SU-DHL-6 (cell line): ENCODE measurements at regions not wholly inside any gene's neighbourhood (a gene's known extent, or its start where the extent isn't known, plus 50 kb on each side); places are given as distances from the start of the nearest gene placed in this dataset.

Source experiments
- H2AFZ ChIP-seq: fragments of 200-600 bp; sonication (generic); 2 replicates; pipeline ENCODE4 v1.6.1; 2014; ENCODE audit warnings: low read depth, mild to moderate bottlenecking, moderate library complexity, mixed read lengths, antibody characterized with exemption, low read length; ENCODE audit not compliant: severe bottlenecking
- H3F3A ChIP-seq: fragments of 200-600 bp; shearing (Covaris generic); 2 replicates; pipeline ENCODE4 v1.6.0; 2016; ENCODE audit warnings: antibody characterized with exemption, mild to moderate bottlenecking; ENCODE audit not compliant: insufficient read depth
- H3K27ac ChIP-seq: fragments of 200-600 bp; sonication (generic); 2 replicates; pipeline ENCODE4 v1.5.1; 2016; ENCODE audit warnings: low read depth, mild to moderate bottlenecking, low read length, moderate library complexity, mixed read lengths
- H3K27me3 ChIP-seq: fragments of 200-600 bp; sonication (generic), shearing (Covaris generic); 2 replicates; pipeline ENCODE4 v1.6.0; 2014; ENCODE audit warnings: mild to moderate bottlenecking, low read length
- H3K36me3 ChIP-seq: fragments of 200-600 bp; sonication (generic); 2 replicates; pipeline ENCODE4 v1.6.1; 2014; ENCODE audit warnings: mild to moderate bottlenecking, low read length, mixed read lengths
- H3K4me2 ChIP-seq: fragments of 300-600, 200-600 bp; shearing (Covaris generic), sonication (generic); 2 replicates; pipeline ENCODE4 v1.6.0; 2014; ENCODE audit warnings: low read length, low read depth, mild to moderate bottlenecking; ENCODE audit not compliant: poor library complexity, severe bottlenecking
- H3K4me3 ChIP-seq: fragments of 200-600 bp; sonication (generic); 2 replicates; pipeline ENCODE4 v1.5.1; 2014; ENCODE audit warnings: antibody characterized with exemption, low read length, mild to moderate bottlenecking, mixed read lengths; ENCODE audit not compliant: insufficient read depth, poor library complexity, severe bottlenecking
- H3K79me2 ChIP-seq: fragments of 200-600 bp; sonication (generic); 2 replicates; pipeline ENCODE4 v1.6.1; 2014; ENCODE audit warnings: mild to moderate bottlenecking, low read length, moderate library complexity; ENCODE audit not compliant: insufficient read depth
- H3K9ac ChIP-seq: fragments of 200-600 bp; sonication (generic); 2 replicates; pipeline ENCODE4 v1.7.0; 2014; ENCODE audit warnings: mild to moderate bottlenecking, low read length
- H3K9me2 ChIP-seq: fragments of 200-600 bp; sonication (generic); replicated peaks from 2 replicates; pipeline ENCODE4 v1.6.1; 2014; ENCODE audit warnings: low read length; ENCODE audit not compliant: insufficient read depth
- H3K9me3 ChIP-seq: fragments of 200-600 bp; sonication (generic); 2 replicates; pipeline ENCODE4 v1.6.1; 2014; ENCODE audit warnings: low read length, mixed read lengths; ENCODE audit not compliant: insufficient read depth
- H4K20me1 ChIP-seq: fragments of 200-600 bp; sonication (generic); 2 replicates; pipeline ENCODE4 v1.6.1; 2014; ENCODE audit warnings: low read depth, mild to moderate bottlenecking, antibody characterized with exemption, low read length, moderate library complexity, mixed read lengths
- CTCF ChIP-seq: fragments of 200-600 bp; sonication (generic); IDR thresholded peaks from one replicate; pipeline ENCODE4 v1.5.1; 2017; ENCODE audit warnings: antibody characterized with exemption, mild to moderate bottlenecking, low read length, moderate library complexity; ENCODE audit not compliant: insufficient read depth, poor library complexity, severe bottlenecking
- EZH2phosphoT487 ChIP-seq: fragments of 200-600 bp; sonication (generic), shearing (Covaris generic); conservative IDR thresholded peaks from 2 replicates; pipeline ENCODE4 v1.6.1; 2018; ENCODE audit warnings: mild to moderate bottlenecking, antibody characterized with exemption, low read length, moderate library complexity, mixed read lengths

- no peak for TF ChIP-seq EZH2phosphoT487
- TF ChIP-seq CTCF = no peak
- no peaks in the 10 kb centered on the region for H3F3A ChIP-seq
These were observed 733.7 kb upstream of the FRG1 start for GRCh38 chr4:189206953-189207352.

GRCh38 chr4:189207872-189208271 lies 732.8 kb upstream of the FRG1 start:
- Histone ChIP-seq H3K79me2 (no peaks in the 10 kb centered on the region), H3K36me3 (no peaks in the 10 kb centered on the region), H3K9me2 (no peaks in the 10 kb centered on the region), H3K27me3 (no peaks in the 10 kb centered on the region), H3K9me3 (no peaks in the 10 kb centered on the region), H3K4me2 (no peak overlapping the region), H3F3A (no peaks in the 10 kb centered on the region), H3K27ac (no peak overlapping the region), H2AFZ (no peak overlapping the region), H4K20me1 (no peaks in the 10 kb centered on the region), H3K9ac (no peak overlapping the region), H3K4me3 (no peak overlapping the region)
- TF ChIP-seq CTCF (no peak), EZH2phosphoT487 (no peak)

More at GRCh38 chr4:189206953-189207352, 733.7 kb upstream of the FRG1 start:
- no peaks in the 10 kb centered on the region for H3K36me3 ChIP-seq
- no peaks in the 10 kb centered on the region for H4K20me1 ChIP-seq
- no peaks in the 10 kb centered on the region for H3K9me2 ChIP-seq
- H3K9ac ChIP-seq = no peak overlapping the region
- no peak overlapping the region for H2AFZ ChIP-seq
- H3K4me3 ChIP-seq = no peak overlapping the region
- no peaks in the 10 kb centered on the region for H3K79me2 ChIP-seq
- H3K9me3 ChIP-seq = no peaks in the 10 kb centered on the region
- H3K4me2 ChIP-seq = no peak overlapping the region
- no peak overlapping the region for H3K27ac ChIP-seq
- no peaks in the 10 kb centered on the region for H3K27me3 ChIP-seq

- Histone ChIP-seq H4K20me1 (no peaks in the 10 kb centered on the region), H3K79me2 (no peaks in the 10 kb centered on the region), H3K36me3 (no peaks in the 10 kb centered on the region), H3K27ac (no peak overlapping the region), H3K4me2 (no peak overlapping the region), H3K9ac (no peak overlapping the region), H3K27me3 (no peaks in the 10 kb centered on the region), H2AFZ (no peak overlapping the region), H3F3A (no peaks in the 10 kb centered on the region), H3K4me3 (no peak overlapping the region), H3K9me3 (no peaks in the 10 kb centered on the region), H3K9me2 (no peaks in the 10 kb centered on the region)
- no peak for TF ChIP-seq EZH2phosphoT487
- no peak for TF ChIP-seq CTCF
These were observed 725.1 kb upstream of the FRG1 start for GRCh38 chr4:189215574-189215973.

- no peak overlapping the region for H3K27ac ChIP-seq
- no peak overlapping the region for H2AFZ ChIP-seq
- H3K27me3 ChIP-seq = no peaks in the 10 kb centered on the region
- H3K36me3 ChIP-seq = no peaks in the 10 kb centered on the region
- H3K9ac ChIP-seq = no peak overlapping the region
- H3K4me3 ChIP-seq = no peak overlapping the region
- H4K20me1 ChIP-seq = no peaks in the 10 kb centered on the region
- H3K4me2 ChIP-seq = no peak overlapping the region
- H3K79me2 ChIP-seq = no peaks in the 10 kb centered on the region
- H3K9me2 ChIP-seq = no peaks in the 10 kb centered on the region
- no peaks in the 10 kb centered on the region for H3F3A ChIP-seq
- no peaks in the 10 kb centered on the region for H3K9me3 ChIP-seq
- TF ChIP-seq CTCF (no peak), EZH2phosphoT487 (no peak)
These were observed 719.0 kb upstream of the FRG1 start for GRCh38 chr4:189221691-189222090.
